Prostate gland (tissue), 2 donors: ENCODE measurements at regions not wholly inside any gene's neighbourhood (a gene's known extent, or its start where the extent isn't known, plus 50 kb on each side); places are given as distances from the start of the nearest gene placed in this dataset.

Experiments used
- CTCF ChIP-seq, 4 experiments: fragments of 200-600 bp in 2 of 4; fragments of 450-650 bp in 2 of 4; sonication (generic) in 2 of 4; IDR thresholded peaks; 1 replicate in 3 of 4; 2 replicates in 1 of 4; pipeline ENCODE4 v1.5.1; 2016 to 2019; ENCODE audit warnings: antibody characterized with exemption in 4 of 4, mild to moderate bottlenecking in 2 of 4, moderate library complexity in 2 of 4
- POLR2A ChIP-seq: fragments of 450-650 bp; IDR thresholded peaks from one replicate; pipeline ENCODE4 v1.6.1; 2016; ENCODE audit warnings: antibody characterized with exemption, mild to moderate bottlenecking
- POLR2AphosphoS5 ChIP-seq: sonication (generic); formaldehyde crosslinking; IDR thresholded peaks from one replicate; pipeline ENCODE4 v1.6.1; 2017; ENCODE audit warnings: antibody characterized with exemption

- no peak for TF ChIP-seq POLR2AphosphoS5
- TF ChIP-seq POLR2A: no peak
- TF ChIP-seq CTCF (IDR thresholded peaks at IDR 0.05): no peak
Measured at GRCh38 chr22:22040908-22041307, 58.3 kb upstream of the TOP3B start.
